ENCODE measurements at regions not wholly inside any gene's neighbourhood (a gene's known extent, or its start where the extent isn't known, plus 50 kb on each side); places are given as distances from the start of the nearest gene placed in this dataset.
"Not testable (repeated sequence)": the region's sequence is repeated elsewhere in the genome, so short reads cannot be mapped to it uniquely, and the experiment has no call there.

- in situ Hi-C loops (cut with MboI; ENCODE audit: low sequenced_read_pairs) = no loop called here
Observed at GRCh38 chr11:31959716-31960115, 131.2 kb upstream of the RCN1 start.

- in situ Hi-C loops (cut with MboI; ENCODE audit: low sequenced_read_pairs) = no loop called here
Observed at GRCh38 chr11:31958076-31958735, 132.7 kb upstream of the RCN1 start.

GRCh38 chr11:31957674-31958073 is 133.2 kb upstream of the RCN1 start:
- in situ Hi-C loops (cut with MboI; ENCODE audit: low sequenced_read_pairs) = no loop called here

GRCh38 chr11:31956310-31956709 is 134.6 kb upstream of the RCN1 start:
- in situ Hi-C loops (cut with MboI; ENCODE audit: low sequenced_read_pairs) = no loop called here

GRCh38 chr11:31955838-31956237 is 135.0 kb upstream of the RCN1 start:
- in situ Hi-C loops (cut with MboI; ENCODE audit: low sequenced_read_pairs) = no loop called here

- in situ Hi-C loops (cut with MboI; ENCODE audit: low sequenced_read_pairs) = no loop called here
Observed at GRCh38 chr11:31953803-31954327, 137.0 kb upstream of the RCN1 start.

- in situ Hi-C loops (cut with MboI; ENCODE audit: low sequenced_read_pairs) = not testable (repeated sequence)
Observed at GRCh38 chr11:31949733-31950200, 138.6 kb upstream of the PAX6 start.

GRCh38 chr11:31947051-31947450 is 135.9 kb upstream of the PAX6 start:
- in situ Hi-C loops (cut with MboI; ENCODE audit: low sequenced_read_pairs) = no loop called here

- in situ Hi-C loops (cut with MboI; ENCODE audit: low sequenced_read_pairs) = no loop called here
Observed at GRCh38 chr11:31943056-31943780, 132.1 kb upstream of the PAX6 start.

- in situ Hi-C loops (cut with MboI; ENCODE audit: low sequenced_read_pairs) = no loop called here
Observed at GRCh38 chr11:31940371-31941037, 129.4 kb upstream of the PAX6 start.

GRCh38 chr11:31939004-31939403 is 127.9 kb upstream of the PAX6 start:
- in situ Hi-C loops (cut with MboI; ENCODE audit: low sequenced_read_pairs) = no loop called here

GRCh38 chr11:31936312-31936711 is 125.2 kb upstream of the PAX6 start:
- in situ Hi-C loops (cut with MboI; ENCODE audit: low sequenced_read_pairs) = no loop called here

GRCh38 chr11:31932879-31933278 is 121.8 kb upstream of the PAX6 start:
- in situ Hi-C loops (cut with MboI; ENCODE audit: low sequenced_read_pairs) = no loop called here

- in situ Hi-C loops (cut with MboI; ENCODE audit: low sequenced_read_pairs) = no loop called here
Observed at GRCh38 chr11:31927982-31928381, 116.9 kb upstream of the PAX6 start.

- in situ Hi-C loops (cut with MboI; ENCODE audit: low sequenced_read_pairs) = no loop called here
Observed at GRCh38 chr11:31926816-31927528, 115.8 kb upstream of the PAX6 start.

GRCh38 chr11:31926106-31926505 is 115.0 kb upstream of the PAX6 start:
- in situ Hi-C loops (cut with MboI; ENCODE audit: low sequenced_read_pairs) = no loop called here

GRCh38 chr11:31922450-31922849 is 111.3 kb upstream of the PAX6 start:
- in situ Hi-C loops (cut with MboI; ENCODE audit: low sequenced_read_pairs) = no loop called here

- in situ Hi-C loops (cut with MboI; ENCODE audit: low sequenced_read_pairs) = no loop called here
Observed at GRCh38 chr11:31921081-31921480, 110.0 kb upstream of the PAX6 start.

- in situ Hi-C loops (cut with MboI; ENCODE audit: low sequenced_read_pairs) = no loop called here
Observed at GRCh38 chr11:31919175-31919574, 108.1 kb upstream of the PAX6 start.

- in situ Hi-C loops (cut with MboI; ENCODE audit: low sequenced_read_pairs) = no loop called here
Observed at GRCh38 chr11:31915867-31916266, 104.7 kb upstream of the PAX6 start.

GRCh38 chr11:31913985-31914384 is 102.9 kb upstream of the PAX6 start:
- in situ Hi-C loops (cut with MboI; ENCODE audit: low sequenced_read_pairs) = no loop called here
